GM19043 (cell line): ENCODE measurements at regions not wholly inside any gene's neighbourhood (a gene's known extent, or its start where the extent isn't known, plus 50 kb on each side); places are given as distances from the start of the nearest gene placed in this dataset.

ENCODE experiments used
- ATAC-seq: cut with Tn5 transposase; IDR thresholded peaks from one replicate; pipeline ENCODE4 v1.9.1; 2021; ENCODE audit warnings: low read depth; ENCODE audit not compliant: unreplicated experiment

GRCh38 chr7:132733860-132734259, 157.6 kb upstream of the PLXNA4 start:
- no peak for ATAC-seq

DNA sequence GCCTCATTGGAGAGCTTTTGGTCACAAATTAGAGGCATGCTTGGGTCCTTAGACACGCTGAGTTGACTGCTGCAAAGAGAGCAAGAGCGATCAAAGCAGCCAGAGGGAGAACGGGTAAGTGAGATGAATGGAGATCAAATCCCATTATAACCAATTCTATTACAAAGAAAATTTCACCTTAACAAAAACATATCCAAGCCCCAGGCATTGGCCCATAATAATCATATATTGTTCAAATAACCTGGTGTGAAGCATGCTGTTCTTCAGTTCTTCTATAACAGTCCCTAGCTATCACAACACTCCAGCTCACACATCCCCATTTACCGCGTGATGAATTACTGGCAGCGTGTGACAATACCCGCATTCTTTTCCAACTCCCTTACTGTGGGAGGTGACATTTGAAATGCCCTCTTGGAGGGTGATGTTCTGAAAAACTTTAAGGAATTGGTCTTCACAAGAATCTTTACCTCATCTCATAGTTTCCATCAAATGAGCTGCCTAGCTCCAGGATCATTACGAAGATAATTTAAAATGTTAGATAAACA, 156.1 kb upstream of the PLXNA4 start:
- no peak for ATAC-seq

GRCh38 chr7:132730105-132730504, 153.8 kb upstream of the PLXNA4 start:
- no peak for ATAC-seq

DNA sequence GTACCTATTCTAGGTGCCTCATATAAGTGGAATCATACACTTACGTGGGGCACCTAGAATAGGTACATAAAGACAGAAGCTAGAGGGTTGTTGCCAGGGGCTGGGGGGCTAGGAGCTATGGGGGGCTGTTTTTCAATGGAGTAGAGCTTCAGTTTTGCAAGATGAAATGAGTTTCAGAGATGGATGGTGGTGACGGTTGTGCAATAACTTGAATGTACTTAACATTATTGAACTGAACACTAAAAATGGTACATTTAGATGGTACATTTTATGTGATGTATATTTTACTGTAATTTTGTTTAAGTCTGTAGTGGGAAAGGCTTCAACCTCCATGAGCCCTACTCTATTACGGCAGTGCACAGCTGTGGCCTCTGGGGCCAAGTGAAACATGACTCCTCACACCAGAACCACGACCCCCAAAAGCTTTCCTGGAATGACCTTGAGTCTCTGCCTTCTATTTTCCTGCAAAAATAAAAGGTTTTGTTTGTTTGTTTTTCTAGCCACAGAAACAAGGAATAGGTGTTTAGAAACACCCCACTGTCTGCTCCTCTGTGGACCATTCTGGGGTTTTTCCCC, 147.3 kb upstream of the PLXNA4 start:
- ATAC-seq = no peak

DNA sequence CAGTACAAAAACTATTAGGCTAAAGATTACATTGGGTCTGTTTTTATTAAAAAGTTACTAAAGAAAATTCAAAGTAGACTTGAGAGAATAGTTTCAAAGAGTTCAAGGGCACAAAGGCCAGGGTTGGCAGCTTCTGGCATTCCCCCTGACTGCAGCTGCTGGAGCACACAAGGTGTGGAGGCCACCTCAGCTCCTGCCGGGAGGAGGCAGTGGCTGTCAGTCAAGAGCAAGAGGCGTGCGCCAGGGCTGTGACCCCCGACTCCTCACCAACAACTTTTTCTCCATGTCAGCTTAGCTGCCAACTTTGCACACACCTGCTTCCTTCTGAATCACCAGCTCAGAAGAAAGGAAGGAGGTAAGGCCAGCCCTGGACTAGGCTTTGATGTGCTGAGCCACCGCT, 144.6 kb upstream of the PLXNA4 start:
- ATAC-seq = no peak

- ATAC-seq = no peak
These were observed 137.6 kb upstream of the PLXNA4 start for GRCh38 chr7:132713893-132714292.

DNA sequence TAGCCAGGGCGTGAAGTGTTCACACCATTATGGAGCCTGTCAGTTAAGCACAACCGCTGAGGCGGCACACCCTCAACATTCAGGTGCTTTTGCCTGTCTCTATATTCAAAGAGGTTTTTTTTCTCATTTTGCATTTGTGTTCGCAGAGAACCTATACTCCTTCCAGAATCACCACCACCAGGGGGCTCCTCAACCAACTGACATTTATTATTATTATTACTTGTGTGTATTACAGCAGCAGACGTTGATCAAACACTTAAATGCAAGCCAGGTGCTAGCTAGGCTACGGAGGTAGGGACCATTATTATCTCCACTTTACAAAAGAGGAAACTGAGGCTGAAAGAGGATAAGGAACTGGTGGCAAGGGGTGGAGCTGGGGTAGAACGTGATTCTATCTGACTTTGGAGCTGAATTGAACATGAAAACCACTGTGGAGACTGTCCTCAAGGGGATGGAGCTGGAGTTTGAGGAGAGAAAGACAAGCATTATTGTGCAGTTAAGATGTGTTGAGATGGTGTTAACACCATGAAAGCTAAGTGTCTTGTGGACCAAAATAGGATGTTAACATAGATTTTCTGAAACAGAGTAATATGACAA, 133.8 kb upstream of the PLXNA4 start:
- no peak for ATAC-seq

DNA sequence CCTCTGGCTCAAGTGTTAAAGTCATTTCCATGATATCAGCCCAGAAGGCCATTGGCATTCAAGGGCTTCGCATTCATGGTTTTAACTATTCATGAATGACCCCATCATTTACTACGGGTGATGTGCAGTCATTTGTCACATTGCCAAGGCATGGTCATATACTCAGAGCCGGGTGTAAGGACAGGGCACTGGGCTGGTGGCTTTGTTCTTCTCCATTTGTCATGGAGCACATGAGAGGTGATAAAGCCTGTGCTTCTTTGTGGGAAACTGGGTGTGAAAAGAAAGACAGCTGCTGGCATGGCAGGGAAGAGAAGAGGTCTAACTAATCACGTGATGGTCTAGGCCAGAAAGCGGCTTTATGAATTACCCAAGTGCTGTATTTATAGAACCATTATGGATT, 132.2 kb upstream of the PLXNA4 start:
- no peak for ATAC-seq

DNA sequence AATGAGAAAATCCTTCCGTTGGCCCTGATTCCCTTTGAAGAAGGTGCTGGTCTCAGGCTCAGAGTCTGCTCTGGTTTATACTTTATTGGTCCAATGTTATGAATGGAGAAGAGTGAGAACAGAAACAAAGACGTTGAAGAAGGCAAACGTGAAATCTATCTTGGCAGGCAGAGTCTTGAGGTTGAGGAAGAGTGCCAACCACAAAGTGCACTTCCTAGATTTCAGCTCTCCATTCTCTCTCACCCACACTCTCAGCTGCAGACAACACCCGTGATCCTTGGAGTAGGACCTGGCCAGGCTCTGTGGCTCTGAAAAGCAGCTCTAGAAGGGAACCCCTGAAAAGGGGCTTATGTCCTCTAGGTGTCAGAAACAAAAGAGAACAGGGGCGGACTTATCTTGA, 128.9 kb upstream of the PLXNA4 start:
- ATAC-seq = no peak

DNA sequence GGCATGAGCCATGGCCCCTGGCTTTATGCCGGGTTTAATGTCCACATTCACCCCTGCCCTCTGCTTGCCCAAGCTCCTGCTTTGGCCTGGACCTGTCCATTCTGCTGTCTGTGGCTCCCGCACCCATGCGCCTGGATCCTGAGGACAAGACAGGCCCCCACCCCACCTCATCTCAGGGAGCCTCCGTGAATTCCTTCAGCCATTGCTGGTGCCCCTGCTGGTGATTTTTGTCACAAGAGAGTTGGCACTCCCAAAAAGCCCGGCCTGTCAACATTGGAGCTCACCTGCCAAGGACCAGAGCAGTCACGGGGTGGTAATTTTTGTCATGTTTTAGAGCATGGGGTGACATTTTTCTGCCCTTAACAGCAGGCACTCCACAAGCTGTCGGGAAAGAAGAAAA, 127.5 kb upstream of the PLXNA4 start:
- no peak for ATAC-seq

- no peak for ATAC-seq
These were observed 120.7 kb upstream of the PLXNA4 start for GRCh38 chr7:132697003-132697402.

DNA sequence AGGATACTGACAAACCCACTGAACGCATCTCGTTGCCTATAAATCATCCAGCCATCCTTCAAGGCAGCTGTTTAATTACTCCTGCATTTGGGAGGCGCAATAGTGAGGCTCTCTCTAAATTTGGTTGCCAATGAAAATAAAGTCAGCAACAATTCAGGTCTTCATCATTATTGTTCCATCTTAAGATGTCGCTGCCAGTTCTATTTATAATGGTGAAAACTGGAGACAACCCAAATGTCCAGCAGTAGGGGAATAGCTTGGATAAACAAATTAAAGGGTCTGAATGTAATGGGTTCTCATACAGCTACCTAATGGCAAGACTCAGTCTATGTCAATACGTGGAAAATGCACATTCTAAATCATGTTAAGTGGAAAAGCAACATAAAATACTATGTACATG, 120.1 kb upstream of the PLXNA4 start:
- ATAC-seq = no peak

DNA sequence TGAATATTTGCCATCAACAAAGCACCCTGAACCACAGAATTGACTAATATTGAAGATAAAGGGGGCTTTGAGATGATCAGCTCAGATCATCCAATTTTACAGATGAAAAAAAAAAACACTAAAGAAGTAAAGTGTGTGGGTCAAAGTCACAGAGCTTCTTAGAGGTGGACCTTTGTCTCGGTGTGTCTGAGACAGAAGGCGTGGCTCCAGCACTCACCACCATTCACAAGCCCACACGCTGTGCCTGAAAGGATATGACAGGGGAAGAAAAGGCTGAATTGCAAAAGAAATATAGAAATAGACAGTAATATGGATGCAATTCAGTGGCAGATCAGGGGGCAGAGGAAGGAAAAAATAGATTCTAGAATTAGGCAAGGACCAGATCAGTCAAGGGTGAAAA, 114.9 kb upstream of the PLXNA4 start:
- ATAC-seq = no peak

GRCh38 chr7:132690174-132690573, 113.9 kb upstream of the PLXNA4 start:
- no peak for ATAC-seq

DNA sequence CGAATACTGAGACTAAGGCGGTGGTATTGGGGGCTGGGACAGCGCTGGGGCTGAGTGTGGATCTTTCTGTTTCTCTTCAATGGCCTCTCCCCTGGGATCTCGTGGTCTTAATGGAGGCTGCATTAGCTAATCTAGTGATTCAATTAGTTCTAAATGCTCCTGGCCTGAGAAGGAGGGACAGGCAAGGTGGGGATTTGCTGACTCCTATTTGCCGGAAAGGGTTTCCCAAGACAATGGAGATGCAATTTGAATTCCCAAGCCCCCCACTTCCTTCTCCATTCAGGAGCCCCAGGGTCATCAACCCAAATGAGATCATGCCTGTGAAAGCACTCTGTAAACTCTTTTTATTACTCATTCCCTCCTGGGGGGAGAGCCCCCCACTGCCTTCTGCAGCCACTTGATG, 111.7 kb upstream of the PLXNA4 start:
- no peak for ATAC-seq

GRCh38 chr7:132687016-132687415, 110.7 kb upstream of the PLXNA4 start:
- no peak for ATAC-seq

DNA sequence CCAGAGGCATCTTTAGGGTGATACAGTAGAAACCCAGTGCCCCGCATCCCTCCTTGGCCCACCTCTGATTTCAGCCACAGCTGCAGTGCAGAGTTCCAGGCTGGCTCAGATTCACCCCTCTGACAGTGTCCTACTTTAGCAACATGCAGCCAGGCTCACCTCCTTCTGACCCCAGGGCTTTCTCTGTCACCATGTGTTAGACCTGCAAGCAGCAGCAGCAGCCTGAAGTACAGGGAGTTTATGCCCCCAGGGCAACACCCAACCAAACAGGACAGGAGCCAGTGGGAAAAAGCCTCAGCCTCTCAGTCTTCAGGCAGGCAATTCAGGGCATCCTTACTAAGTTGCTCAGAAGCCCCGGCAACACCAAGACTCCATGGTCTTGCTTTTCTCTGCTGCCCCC, 109.0 kb upstream of the PLXNA4 start:
- ATAC-seq = no peak

DNA sequence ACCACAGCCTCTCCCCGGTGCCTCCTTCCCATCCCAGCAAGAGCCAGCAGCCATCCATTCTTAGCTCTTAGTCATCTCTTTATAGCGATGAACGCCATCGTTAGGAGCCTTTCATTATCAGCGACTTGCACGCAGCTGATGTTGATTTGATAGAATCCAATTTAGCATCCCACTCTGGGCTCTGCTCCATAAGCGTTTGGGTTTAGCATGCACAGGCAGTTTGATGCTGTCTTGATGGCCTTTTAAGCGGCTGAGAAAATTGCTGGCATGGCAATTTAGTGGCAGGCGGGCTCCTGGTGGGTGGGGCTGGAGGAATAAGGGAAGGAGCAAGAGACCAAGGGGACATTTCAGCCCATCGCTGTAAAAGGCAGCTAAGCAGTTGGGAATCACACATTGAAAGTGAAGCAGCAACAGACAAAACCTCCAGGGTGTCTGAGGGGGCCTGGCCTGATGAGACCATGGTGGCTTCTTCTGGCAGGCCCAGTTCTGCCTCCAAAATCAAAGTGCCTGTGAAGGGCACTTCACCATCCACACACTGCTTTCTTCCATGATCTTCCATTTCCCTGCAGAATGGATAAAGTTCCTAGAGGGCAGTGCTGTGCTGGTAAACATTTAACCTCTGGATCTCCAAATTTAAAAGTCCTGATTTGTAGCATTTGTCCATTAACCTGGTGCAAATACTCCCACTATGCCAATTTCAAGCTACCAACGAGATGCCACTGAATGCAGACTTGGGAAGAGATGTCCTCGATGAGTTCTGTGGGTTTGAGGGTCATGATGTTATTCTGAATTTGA, 107.8 kb upstream of the PLXNA4 start:
- ATAC-seq = no peak

DNA sequence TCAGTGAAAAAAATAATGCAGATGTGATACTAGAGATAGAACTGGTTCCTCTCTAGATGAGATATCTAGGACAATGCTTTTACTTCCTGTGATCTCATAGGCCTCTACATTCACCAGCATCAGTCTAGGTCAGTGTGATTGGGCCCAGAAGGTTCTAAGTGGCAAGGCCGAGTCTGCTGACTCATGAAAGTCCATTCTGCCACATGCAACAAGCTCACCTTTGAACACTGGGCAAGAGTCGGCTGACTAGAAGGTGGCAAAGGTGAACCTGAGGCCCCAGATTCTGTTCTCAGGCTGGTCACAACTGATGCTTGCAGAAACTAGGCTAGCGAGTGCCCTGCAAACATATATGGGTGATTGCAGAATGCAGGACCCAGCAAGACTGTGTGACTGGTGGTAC, 105.7 kb upstream of the PLXNA4 start:
- no peak for ATAC-seq

DNA sequence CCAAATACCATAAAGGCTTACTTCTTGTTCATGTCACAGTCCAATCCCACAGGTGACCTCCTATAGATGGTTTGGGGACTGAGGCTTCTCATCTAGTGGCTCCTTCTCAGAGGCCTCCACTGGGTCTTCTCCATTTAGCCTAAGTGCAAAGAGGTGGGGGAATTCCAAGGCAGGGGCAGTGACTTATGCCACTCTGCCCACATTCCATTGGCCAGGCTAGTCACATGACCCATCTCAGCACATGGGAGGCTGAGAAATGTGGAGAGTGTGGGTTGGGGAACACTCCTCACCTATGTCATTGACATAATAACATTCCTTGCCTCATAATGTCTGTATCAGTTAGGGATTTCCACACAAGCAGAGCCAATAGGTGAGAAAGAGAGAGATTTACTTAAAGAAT, 104.3 kb upstream of the PLXNA4 start:
- no peak for ATAC-seq

- ATAC-seq = no peak
These were observed 102.4 kb upstream of the PLXNA4 start for GRCh38 chr7:132678656-132679055.

- no peak for ATAC-seq
These were observed 101.6 kb upstream of the PLXNA4 start for GRCh38 chr7:132677918-132678317.
